Caco-2 (cell line): ENCODE measurements at regions not wholly inside any gene's neighbourhood (a gene's known extent, or its start where the extent isn't known, plus 50 kb on each side); places are given as distances from the start of the nearest gene placed in this dataset.

ENCODE experiments used
- BruUV-seq: library from RNA; stranded (reverse); fragments of 400-500 nt; replicated peaks from 2 replicates; lab custom pipeline; 2021; lab: Mats Ljungman, UMichigan
- CTCF ChIA-PET: fragments of 300-600 bp; sonication (Branson Sonifier 250); formaldehyde crosslinking; loops from one replicate; lab custom pipeline; 2022; ENCODE audit warnings: antibody characterized with exemption; lab: Charles Lee
- POLR2A ChIA-PET: fragments of 300-600 bp; sonication (Branson Sonifier 250); formaldehyde crosslinking; loops from one replicate; lab custom pipeline; 2022; ENCODE audit warnings: antibody characterized with exemption; lab: Charles Lee
- DNase-seq, 2 experiments: peaks; one replicate each; pipeline versions ENCODE4 v3.0.0 to v3.0.0-alpha.2; 2020 to 2022
- H3K27me3 ChIP-seq: replicated peaks from 2 replicates; pipeline ENCODE4 v1.6.0; 2011; ENCODE audit warnings: low read length; ENCODE audit not compliant: control insufficient read depth, insufficient read depth
- H3K36me3 ChIP-seq: 2 replicates; pipeline ENCODE4 v1.5.1; 2011; ENCODE audit warnings: low read length; ENCODE audit not compliant: control insufficient read depth, insufficient read depth
- H3K4me1 ChIP-seq: fragments of 250-450 bp; sonication (Bioruptor Pico); 2 replicates; pipeline ENCODE4 v1.5.1; 2020; ENCODE audit warnings: mild to moderate bottlenecking
- H3K4me3 ChIP-seq: 2 replicates; pipeline ENCODE4 v1.5.1; 2011; ENCODE audit warnings: low read depth, mild to moderate bottlenecking, control low read depth, low read length
- H3K9me3 ChIP-seq: fragments of 250-450 bp; sonication (Bioruptor Pico); 2 replicates; pipeline ENCODE4 v1.5.1; 2020; ENCODE audit warnings: mild to moderate bottlenecking, moderate library complexity
- H3K27ac Mint-ChIP-seq: one replicate; pipeline ENCODE4 v1.8.0; 2022; ENCODE audit warnings: mixed read lengths; ENCODE audit not compliant: unreplicated experiment
- H3K27me3 Mint-ChIP-seq: one replicate; pipeline ENCODE4 v1.8.0; 2022; ENCODE audit warnings: mixed read lengths; ENCODE audit not compliant: insufficient read depth, unreplicated experiment
- H3K36me3 Mint-ChIP-seq: one replicate; pipeline ENCODE4 v1.8.0; 2022; ENCODE audit warnings: mild to moderate bottlenecking, mixed read lengths; ENCODE audit not compliant: insufficient read depth, unreplicated experiment
- H3K4me1 Mint-ChIP-seq: one replicate; pipeline ENCODE4 v1.8.0; 2022; ENCODE audit warnings: low read depth, mixed read lengths; ENCODE audit not compliant: unreplicated experiment
- H3K4me3 Mint-ChIP-seq: one replicate; pipeline ENCODE4 v1.8.0; 2022; ENCODE audit warnings: mild to moderate bottlenecking, moderate library complexity, mixed read lengths; ENCODE audit not compliant: unreplicated experiment
- H3K9me3 Mint-ChIP-seq: one replicate; pipeline ENCODE4 v1.8.0; 2022; ENCODE audit warnings: mixed read lengths; ENCODE audit not compliant: unreplicated experiment
- CTCF ChIP-seq, 2 experiments: fragments of 200-600 bp in 1 of 2; IDR thresholded peaks; 1 replicate in 1 of 2; 2 replicates in 1 of 2; pipeline versions ENCODE4 v1.5.1 to v1.8.0; 2011 to 2022; ENCODE audit warnings: antibody characterized with exemption in 1 of 2, control low read depth in 1 of 2, inconsistent platforms in 1 of 2, low read depth in 1 of 2, low read length in 1 of 2, mild to moderate bottlenecking in 1 of 2, moderate library complexity in 1 of 2; ENCODE audit not compliant: insufficient read depth in 1 of 2, severe bottlenecking in 1 of 2, unreplicated experiment in 1 of 2
- intact Hi-C: fragments of 100-400 bp; cut with micrococcal nuclease; formaldehyde crosslinking; loops from one replicate; pipeline ENCODE4 v1.10.0; 2022; ENCODE audit not compliant: unreplicated experiment

- Mint-ChIP-seq H3K36me3 (no peaks in the 10 kb centered on the region), H3K4me3 (no peak overlapping the region), H3K27me3 (no peaks in the 10 kb centered on the region), H3K4me1 (no peaks in the 10 kb centered on the region), H3K27ac (no peak overlapping the region), H3K9me3 (no peaks in the 10 kb centered on the region)
- H3K9me3 ChIP-seq = no peaks in the 10 kb centered on the region
- intact Hi-C loops = no loop called here
- no peaks in the 10 kb centered on the region for H3K36me3 ChIP-seq
- CTCF ChIA-PET = no interaction called here
- BruUV-seq = no TSS peak
- H3K4me1 ChIP-seq = no peaks in the 10 kb centered on the region
- H3K4me3 ChIP-seq = no peak overlapping the region
- no peak for TF ChIP-seq CTCF (IDR thresholded peaks at IDR 0.05; ENCODE audit: insufficient read depth in 1 of 2, low read depth in 1 of 2, low read length in 1 of 2, severe bottlenecking in 1 of 2, unreplicated experiment in 1 of 2)
- no peaks in the 10 kb centered on the region for H3K27me3 ChIP-seq
- POLR2A ChIA-PET = no interaction called here
- no peak for DNase-seq
Measured at GRCh38 chr5:33153372-33153771, 287.4 kb upstream of the TARS1 start.

GRCh38 chr5:33153831-33154230, 286.9 kb upstream of the TARS1 start:
- Mint-ChIP-seq H3K4me1 (no peaks in the 10 kb centered on the region), H3K27me3 (no peaks in the 10 kb centered on the region), H3K9me3 (no peaks in the 10 kb centered on the region), H3K4me3 (no peak overlapping the region), H3K36me3 (no peaks in the 10 kb centered on the region), H3K27ac (no peak overlapping the region)
- Histone ChIP-seq H3K27me3 (no peaks in the 10 kb centered on the region), H3K4me3 (no peak overlapping the region), H3K4me1 (no peaks in the 10 kb centered on the region), H3K9me3 (no peaks in the 10 kb centered on the region), H3K36me3 (no peaks in the 10 kb centered on the region)
- DNase-seq = no peak
- TF ChIP-seq CTCF (IDR thresholded peaks at IDR 0.05; ENCODE audit: insufficient read depth in 1 of 2, low read depth in 1 of 2, low read length in 1 of 2, severe bottlenecking in 1 of 2, unreplicated experiment in 1 of 2) = no peak
- intact Hi-C loops = no loop called here
- POLR2A ChIA-PET = no interaction called here
- BruUV-seq = no TSS peak
- CTCF ChIA-PET = no interaction called here

GRCh38 chr5:33160871-33161270, 279.9 kb upstream of the TARS1 start:
- Mint-ChIP-seq H3K4me1 (no peaks in the 10 kb centered on the region), H3K9me3 (no peaks in the 10 kb centered on the region), H3K27ac (no peak overlapping the region), H3K36me3 (no peaks in the 10 kb centered on the region), H3K27me3 (peaks cover 3% of the 10 kb centered on the region), H3K4me3 (no peak overlapping the region)
- BruUV-seq = no TSS peak
- Histone ChIP-seq H3K4me3 (no peak overlapping the region), H3K27me3 (no peaks in the 10 kb centered on the region), H3K36me3 (no peaks in the 10 kb centered on the region), H3K9me3 (no peaks in the 10 kb centered on the region; the same call in 1 of the 2 replicates), H3K4me1 (no peaks in the 10 kb centered on the region)
- ChIA-PET CTCF (no interaction called here), POLR2A (no interaction called here)
- intact Hi-C loops = no loop called here
- no peak for DNase-seq
- no peak for TF ChIP-seq CTCF (IDR thresholded peaks at IDR 0.05; ENCODE audit: insufficient read depth in 1 of 2, low read depth in 1 of 2, low read length in 1 of 2, severe bottlenecking in 1 of 2, unreplicated experiment in 1 of 2)
